Neuronal stem cell (in vitro differentiated cells): ENCODE measurements at regions not wholly inside any gene's neighbourhood (a gene's known extent, or its start where the extent isn't known, plus 50 kb on each side); places are given as distances from the start of the nearest gene placed in this dataset.
A peak's percentile ranks its signal among the peaks of the same experiment; 100 is the strongest.

Source experiments
- DNase-seq: peaks from one replicate; pipeline ENCODE4 v3.0.0-alpha.2; 2013; ENCODE audit warnings: low spot score
- H2AFZ ChIP-seq: one replicate; pipeline ENCODE4 v1.6.1; 2013; ENCODE audit warnings: mild to moderate bottlenecking, low read length, inconsistent platforms
- H2AK5ac ChIP-seq: 2 replicates; pipeline ENCODE4 v1.6.1; 2013; ENCODE audit warnings: low read depth, mild to moderate bottlenecking, inconsistent platforms, low read length, moderate library complexity, mixed read lengths
- H2BK120ac ChIP-seq: 2 replicates; pipeline ENCODE4 v1.6.1; 2013; ENCODE audit warnings: low read depth, mild to moderate bottlenecking, inconsistent platforms, low read length, moderate library complexity, mixed read lengths
- H2BK12ac ChIP-seq: one replicate; pipeline ENCODE4 v1.6.1; 2013; ENCODE audit warnings: low read length, inconsistent platforms
- H2BK15ac ChIP-seq: 2 replicates; pipeline ENCODE4 v1.6.1; 2013; ENCODE audit warnings: mild to moderate bottlenecking, low read length, inconsistent platforms, mixed read lengths
- H2BK5ac ChIP-seq: one replicate; pipeline ENCODE4 v1.6.1; 2013; ENCODE audit warnings: inconsistent platforms, mild to moderate bottlenecking, low read length, moderate library complexity
- H3K14ac ChIP-seq: one replicate; pipeline ENCODE4 v1.6.1; 2013; ENCODE audit warnings: low read length, inconsistent platforms
- H3K18ac ChIP-seq: 2 replicates; pipeline ENCODE4 v1.6.1; 2013; ENCODE audit warnings: low read length, inconsistent platforms
- H3K23ac ChIP-seq: 2 replicates; pipeline ENCODE4 v1.6.1; 2013; ENCODE audit warnings: low read depth, mild to moderate bottlenecking, mixed read lengths, low read length, inconsistent platforms; ENCODE audit not compliant: poor library complexity
- H3K27ac ChIP-seq: replicated peaks from 3 replicates; pipeline ENCODE4 v1.5.1; 2013; ENCODE audit warnings: low read length, inconsistent platforms
- H3K27me3 ChIP-seq, 3 experiments: 2 replicates each; pipeline ENCODE4 v1.6.1; 2013; ENCODE audit warnings: low read length in 3 of 3, mild to moderate bottlenecking in 2 of 3, inconsistent platforms in 1 of 3, low read depth in 1 of 3, mixed read lengths in 1 of 3, moderate library complexity in 1 of 3; ENCODE audit not compliant: control insufficient read depth in 3 of 3, insufficient read depth in 3 of 3
- H3K36me3 ChIP-seq, 2 donors: replicated peaks in 1 of 2; 2 replicates each; pipeline ENCODE4 v1.6.1; 2013; ENCODE audit warnings: low read length in 2 of 2; ENCODE audit not compliant: control insufficient read depth in 2 of 2, insufficient read depth in 2 of 2
- H3K4ac ChIP-seq: 2 replicates; pipeline ENCODE4 v1.6.1; 2013; ENCODE audit warnings: inconsistent platforms, mild to moderate bottlenecking, low read length, moderate library complexity
- H3K4me1 ChIP-seq, 2 donors: 1 replicate in 1 of 2; 2 replicates in 1 of 2; pipeline ENCODE4 v1.6.1; 2013; ENCODE audit warnings: low read length in 2 of 2, low read depth in 1 of 2; ENCODE audit not compliant: control insufficient read depth in 2 of 2, insufficient read depth in 1 of 2
- H3K4me2 ChIP-seq: one replicate; pipeline ENCODE4 v1.6.1; 2013; ENCODE audit warnings: mild to moderate bottlenecking, low read length, inconsistent platforms; ENCODE audit not compliant: insufficient read depth, poor library complexity, severe bottlenecking
- H3K4me3 ChIP-seq, 2 donors: 2 replicates each; pipeline ENCODE4 v1.5.1; 2013; ENCODE audit warnings: low read length in 2 of 2, mild to moderate bottlenecking in 2 of 2, inconsistent platforms in 1 of 2, moderate library complexity in 1 of 2
- H3K79me1 ChIP-seq: one replicate; pipeline ENCODE4 v1.6.1; 2013; ENCODE audit warnings: low read depth, mild to moderate bottlenecking, inconsistent platforms, low read length, moderate library complexity
- H3K9ac ChIP-seq: one replicate; pipeline ENCODE4 v1.6.1; 2013; ENCODE audit warnings: mild to moderate bottlenecking, low read depth, low read length, inconsistent platforms; ENCODE audit not compliant: poor library complexity
- H3K9me3 ChIP-seq, 2 donors: replicated peaks in 1 of 2; 2 replicates each; pipeline versions ENCODE3 to v1.6.1; 2013; ENCODE audit warnings: low read length in 2 of 2, mild to moderate bottlenecking in 2 of 2, inconsistent platforms in 1 of 2, low read depth in 1 of 2, mixed read lengths in 1 of 2, moderate library complexity in 1 of 2; ENCODE audit not compliant: control insufficient read depth in 2 of 2, insufficient read depth in 1 of 2
- H4K8ac ChIP-seq: one replicate; pipeline ENCODE4 v1.6.1; 2013; ENCODE audit warnings: low read depth, mild to moderate bottlenecking, inconsistent platforms, low read length, moderate library complexity
- H4K91ac ChIP-seq: one replicate; pipeline ENCODE4 v1.6.1; 2013; ENCODE audit warnings: low read length, low read depth, mild to moderate bottlenecking, inconsistent platforms; ENCODE audit not compliant: poor library complexity
- WGBS, 2 donors: extraction: QIAGEN DNeasy Blood & Tissue Kit; methylation state at CpG; one replicate each; pipeline ENCODE4 v1.1.7; 2013; ENCODE audit warnings: missing lambda C conversion rate in 2 of 2, mixed read lengths in 1 of 2; ENCODE audit not compliant: insufficient read length in 2 of 2, insufficient replicate concordance in 1 of 2; ENCODE audit errors: extremely low coverage in 2 of 2; 5-methylcytosine and 5-hydroxymethylcytosine counted together

DNA sequence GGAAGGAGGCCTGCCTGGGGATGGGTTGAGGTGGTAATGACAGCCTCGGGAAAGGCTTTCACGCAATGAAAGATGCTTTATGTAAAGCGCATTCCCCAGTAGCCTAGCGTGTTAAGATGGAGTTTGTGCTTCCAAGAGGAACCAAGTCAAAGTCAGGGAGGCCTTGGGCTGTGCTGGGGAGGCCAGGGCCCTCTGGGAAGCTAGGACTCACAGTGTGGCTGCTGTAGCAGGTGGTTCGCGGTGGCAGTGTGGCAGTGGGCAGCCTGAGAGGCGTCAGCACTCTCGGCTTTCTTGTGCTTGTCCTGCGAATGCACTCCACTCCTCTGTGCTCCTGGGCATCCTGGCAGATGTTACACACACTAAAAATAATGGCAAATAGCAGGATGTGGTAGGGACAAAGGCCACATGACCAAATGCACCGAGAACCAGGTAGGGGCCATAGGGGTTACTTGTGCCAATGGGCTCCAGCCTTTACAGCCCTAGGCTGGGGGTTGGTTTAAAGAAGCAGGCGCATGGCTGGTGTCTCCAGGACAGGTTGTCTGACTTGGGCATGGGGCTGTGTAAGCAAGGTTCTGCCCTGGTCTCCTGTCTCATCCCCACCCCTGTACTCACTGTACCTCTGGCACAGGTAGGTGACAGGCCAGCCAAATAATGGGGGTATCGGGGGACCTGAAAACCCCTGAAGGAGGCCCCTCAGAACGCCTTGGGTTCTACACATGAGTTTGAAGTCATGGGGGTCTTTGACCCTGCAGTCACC is 154.4 kb upstream of the TWIST2 start:
- H3K18ac ChIP-seq: no peak overlapping the region
- H3K14ac ChIP-seq: no peak overlapping the region
- no peak overlapping the region for H3K23ac ChIP-seq
- no peak overlapping the region for H4K91ac ChIP-seq
- peak overlapping the region; percentile 66 for H3K9ac ChIP-seq
- no peak overlapping the region for H3K27ac ChIP-seq
- H3K79me1 ChIP-seq: no peaks in the 10 kb centered on the region
- no peak overlapping the region for H2AFZ ChIP-seq
- H2BK120ac ChIP-seq: peak overlapping the region; percentile 45
- H2BK12ac ChIP-seq: no peak overlapping the region
- H3K27me3 ChIP-seq: peaks cover 0 to 2% (median 0%) of the 10 kb centered on the region in 3 experiments
- no peak overlapping the region for H2BK15ac ChIP-seq
- no peak overlapping the region for H2BK5ac ChIP-seq
- H3K4me2 ChIP-seq: no peak overlapping the region
- WGBS, 2 donors: no CpG with 5 or more reads among the region's 13 CpGs
- no peak overlapping the region for H4K8ac ChIP-seq
- H3K4me3 ChIP-seq: no peak overlapping the region
- H3K36me3 ChIP-seq: no peaks in the 10 kb centered on the region
- peaks cover 0 to 3% of the 10 kb centered on the region in 2 donors for H3K4me1 ChIP-seq
- H2AK5ac ChIP-seq: no peak overlapping the region
- DNase-seq: no peak
- H3K4ac ChIP-seq: no peak overlapping the region
- H3K9me3 ChIP-seq: no peaks in the 10 kb centered on the region

DNA sequence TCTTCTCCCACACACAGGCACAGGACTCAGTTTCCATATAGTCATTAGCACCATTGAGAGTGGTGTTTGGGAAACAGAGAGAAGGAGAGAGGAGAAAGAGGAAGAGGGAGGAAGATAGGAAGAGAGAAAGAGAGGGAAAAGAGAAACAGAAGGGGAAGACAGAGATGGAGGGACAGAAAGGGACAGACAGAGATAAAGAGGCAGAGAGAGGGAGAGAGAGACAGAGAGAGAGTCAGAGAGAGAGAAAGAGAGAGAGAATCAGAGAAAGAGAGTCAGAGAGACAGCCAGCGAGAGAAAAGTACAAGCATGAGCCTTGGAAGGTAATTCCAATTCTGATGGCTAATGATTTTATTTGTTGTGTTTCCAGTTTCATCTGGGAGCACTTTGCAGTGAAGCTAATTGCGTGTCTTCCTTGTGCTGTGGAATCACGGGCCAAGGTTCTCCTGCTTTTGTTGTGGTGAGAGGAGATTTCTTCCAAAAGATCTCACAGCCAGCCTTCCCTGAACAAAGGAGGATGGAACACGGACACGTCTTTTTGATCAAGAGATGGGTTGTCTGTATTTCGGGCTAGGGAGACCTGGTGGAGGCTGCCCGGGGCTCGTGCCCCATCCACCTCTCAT is 153.6 kb upstream of the TWIST2 start:
- Histone ChIP-seq H2BK5ac (no peak overlapping the region), H3K4me3 (no peak overlapping the region), H3K23ac (no peak overlapping the region), H3K27ac (no peak overlapping the region), H2BK12ac (no peak overlapping the region), H3K9me3 (no peaks in the 10 kb centered on the region), H4K91ac (no peak overlapping the region), H3K4ac (no peak overlapping the region), H3K14ac (no peak overlapping the region), H3K9ac (no peak overlapping the region), H2BK15ac (no peak overlapping the region), H3K4me1 (peaks cover 0 to 3% of the 10 kb centered on the region in 2 donors), H3K18ac (no peak overlapping the region), H2BK120ac (peak overlapping the region; percentile 45), H3K27me3 (peaks cover 0 to 2% (median 0%) of the 10 kb centered on the region in 3 experiments), H2AK5ac (no peak overlapping the region), H2AFZ (no peak overlapping the region), H4K8ac (no peak overlapping the region), H3K36me3 (no peaks in the 10 kb centered on the region), H3K79me1 (no peaks in the 10 kb centered on the region), H3K4me2 (no peak overlapping the region)
- no peak for DNase-seq
- WGBS, 2 donors: no CpG with 5 or more reads among the region's 8 CpGs

DNA sequence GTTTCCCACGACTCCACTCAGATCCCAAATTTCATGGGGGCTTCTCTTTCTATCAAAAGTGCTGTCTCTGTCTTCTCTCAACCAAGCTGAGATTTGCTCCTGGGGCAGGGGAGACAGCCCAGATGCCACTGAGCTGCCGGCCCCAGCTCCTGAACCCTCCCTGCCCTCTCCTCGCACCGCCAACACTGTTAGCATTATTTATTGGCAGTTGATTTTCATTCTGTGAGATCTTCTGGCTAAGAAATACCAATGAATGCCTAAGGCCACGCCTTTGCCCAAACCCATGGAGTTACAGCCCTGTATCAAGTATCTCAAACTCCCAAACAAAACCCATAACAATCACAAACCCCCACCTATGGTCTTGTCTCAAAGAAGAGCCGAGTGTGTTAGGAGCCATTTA is 153.0 kb upstream of the TWIST2 start:
- H2AFZ ChIP-seq: no peak overlapping the region
- H3K27me3 ChIP-seq: peaks cover 0 to 2% (median 0%) of the 10 kb centered on the region in 3 experiments
- DNase-seq: no peak
- no peak overlapping the region for H3K4ac ChIP-seq
- H2BK15ac ChIP-seq: no peak overlapping the region
- H3K23ac ChIP-seq: no peak overlapping the region
- no peak overlapping the region for H2AK5ac ChIP-seq
- no peak overlapping the region for H4K91ac ChIP-seq
- no peaks in the 10 kb centered on the region for H3K79me1 ChIP-seq
- WGBS, 2 donors: no CpG with 5 or more reads among the region's 6 CpGs
- no peak overlapping the region for H2BK120ac ChIP-seq
- H3K4me2 ChIP-seq: no peak overlapping the region
- H2BK12ac ChIP-seq: no peak overlapping the region
- H4K8ac ChIP-seq: no peak overlapping the region
- H3K9me3 ChIP-seq: no peaks in the 10 kb centered on the region
- no peak overlapping the region for H3K27ac ChIP-seq
- no peak overlapping the region for H2BK5ac ChIP-seq
- no peak overlapping the region for H3K9ac ChIP-seq
- peaks cover 0 to 3% of the 10 kb centered on the region in 2 donors for H3K4me1 ChIP-seq
- H3K36me3 ChIP-seq: no peaks in the 10 kb centered on the region
- no peak overlapping the region for H3K18ac ChIP-seq
- H3K14ac ChIP-seq: no peak overlapping the region
- H3K4me3 ChIP-seq: no peak overlapping the region

DNA sequence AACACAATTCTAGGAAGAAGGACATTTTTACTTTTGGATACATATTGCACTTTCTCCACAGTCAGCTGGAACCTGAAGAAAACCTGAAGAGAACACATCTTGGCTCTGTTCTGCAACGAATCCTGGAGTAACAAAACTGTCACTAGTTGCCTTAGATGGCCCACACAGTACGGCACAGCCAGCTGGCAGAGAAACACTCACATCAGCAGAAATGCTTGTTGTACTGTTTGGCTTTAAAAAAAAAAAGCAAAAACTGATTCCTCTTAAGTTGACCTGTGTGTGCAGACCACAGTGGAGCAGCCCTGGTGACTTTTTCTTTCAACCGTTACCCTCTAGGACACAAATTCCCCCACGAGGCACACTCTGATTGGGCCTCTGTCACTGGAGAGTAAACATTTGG is 152.3 kb upstream of the TWIST2 start:
- Histone ChIP-seq H3K4me1 (peaks cover 0 to 5% of the 10 kb centered on the region in 2 donors), H3K23ac (no peak overlapping the region), H3K4ac (no peak overlapping the region), H3K9ac (no peak overlapping the region), H3K4me2 (no peak overlapping the region), H3K27ac (no peak overlapping the region), H3K79me1 (no peaks in the 10 kb centered on the region), H3K36me3 (no peaks in the 10 kb centered on the region), H3K4me3 (no peak overlapping the region), H2BK5ac (no peak overlapping the region), H2BK15ac (no peak overlapping the region), H2BK12ac (no peak overlapping the region), H3K14ac (no peak overlapping the region), H3K18ac (no peak overlapping the region), H2AFZ (no peak overlapping the region), H2AK5ac (no peak overlapping the region), H2BK120ac (no peak overlapping the region), H3K9me3 (no peaks in the 10 kb centered on the region), H4K8ac (no peak overlapping the region), H4K91ac (no peak overlapping the region), H3K27me3 (peaks cover 0 to 2% (median 0%) of the 10 kb centered on the region in 3 experiments)
- WGBS, 2 donors: no CpG with 5 or more reads among the region's 4 CpGs
- no peak for DNase-seq
